GM12864 (cell line): ENCODE measurements at regions not wholly inside any gene's neighbourhood (a gene's known extent, or its start where the extent isn't known, plus 50 kb on each side); places are given as distances from the start of the nearest gene placed in this dataset.

Experiments used
- DNase-seq: peaks from one replicate; pipeline ENCODE4 v3.0.0-alpha.2; 2011; ENCODE audit warnings: low read depth
- H3K4me3 ChIP-seq: 2 replicates; pipeline ENCODE4 v1.5.1; 2011; ENCODE audit warnings: mild to moderate bottlenecking, low read depth, low read length, control low read depth
- TF ChIP-seq, protein P1 (sequence below): IDR thresholded peaks from 2 replicates; pipeline ENCODE4 v1.5.1; 2011; ENCODE audit warnings: low read depth, mild to moderate bottlenecking, moderate library complexity, low read length, control low read depth, inconsistent platforms; ENCODE audit errors: missing control alignments

DNA sequence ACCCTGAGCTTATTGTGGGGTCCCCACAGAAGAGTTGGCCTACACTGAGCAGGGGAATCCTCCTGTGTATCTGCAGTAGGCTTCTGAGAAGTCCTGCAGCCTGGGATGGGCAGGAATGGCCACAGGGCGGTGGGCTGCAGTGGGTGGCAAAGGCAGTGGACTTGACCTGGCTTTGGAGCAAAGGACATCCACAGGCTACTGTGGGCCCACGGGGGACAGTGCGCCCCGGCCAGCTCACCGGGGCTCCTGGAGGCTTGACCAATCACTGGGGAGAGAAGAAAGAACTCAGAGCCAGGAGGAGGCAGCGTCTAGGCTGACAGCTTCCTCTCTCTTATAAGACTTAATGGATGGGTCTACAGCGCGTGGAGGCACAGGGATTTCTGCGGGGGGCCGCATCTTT, 488.8 kb upstream of the MGMT start:
- H3K4me3 ChIP-seq, result no peak overlapping the region
- DNase-seq, result no peak
- TF ChIP-seq, protein P1, sequence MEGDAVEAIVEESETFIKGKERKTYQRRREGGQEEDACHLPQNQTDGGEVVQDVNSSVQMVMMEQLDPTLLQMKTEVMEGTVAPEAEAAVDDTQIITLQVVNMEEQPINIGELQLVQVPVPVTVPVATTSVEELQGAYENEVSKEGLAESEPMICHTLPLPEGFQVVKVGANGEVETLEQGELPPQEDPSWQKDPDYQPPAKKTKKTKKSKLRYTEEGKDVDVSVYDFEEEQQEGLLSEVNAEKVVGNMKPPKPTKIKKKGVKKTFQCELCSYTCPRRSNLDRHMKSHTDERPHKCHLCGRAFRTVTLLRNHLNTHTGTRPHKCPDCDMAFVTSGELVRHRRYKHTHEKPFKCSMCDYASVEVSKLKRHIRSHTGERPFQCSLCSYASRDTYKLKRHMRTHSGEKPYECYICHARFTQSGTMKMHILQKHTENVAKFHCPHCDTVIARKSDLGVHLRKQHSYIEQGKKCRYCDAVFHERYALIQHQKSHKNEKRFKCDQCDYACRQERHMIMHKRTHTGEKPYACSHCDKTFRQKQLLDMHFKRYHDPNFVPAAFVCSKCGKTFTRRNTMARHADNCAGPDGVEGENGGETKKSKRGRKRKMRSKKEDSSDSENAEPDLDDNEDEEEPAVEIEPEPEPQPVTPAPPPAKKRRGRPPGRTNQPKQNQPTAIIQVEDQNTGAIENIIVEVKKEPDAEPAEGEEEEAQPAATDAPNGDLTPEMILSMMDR, result no peak

DNA sequence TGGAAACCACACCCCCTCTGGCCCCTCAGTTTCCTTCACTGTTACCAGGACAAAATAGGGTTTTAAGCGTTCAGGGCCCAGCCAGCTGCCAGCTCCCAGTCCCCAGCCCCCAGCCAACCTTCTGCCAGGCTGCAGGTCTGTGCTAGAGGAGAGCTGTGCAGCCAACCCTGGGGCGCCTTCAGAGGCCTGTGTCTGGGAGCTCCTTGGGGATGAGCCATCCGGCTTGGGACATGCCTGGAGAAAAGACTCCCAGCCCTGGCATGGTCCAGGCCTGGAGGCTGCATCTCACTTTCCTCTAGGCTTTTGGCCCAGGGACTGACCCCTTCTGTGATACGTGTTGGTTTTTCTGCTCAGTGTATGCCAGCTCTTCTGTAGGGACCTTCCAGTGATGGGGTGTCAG, 487.6 kb upstream of the MGMT start:
- H3K4me3 ChIP-seq, result no peak overlapping the region
- DNase-seq, result no peak
- TF ChIP-seq, protein P1, result no peak

- TF ChIP-seq, protein P1, result no peak
- DNase-seq, result no peak
- H3K4me3 ChIP-seq, result no peak overlapping the region
These were observed 485.8 kb upstream of the MGMT start for GRCh38 chr10:128981251-128981650.

- TF ChIP-seq, protein P1, result no peak
- H3K4me3 ChIP-seq, result no peak overlapping the region
- DNase-seq, result no peak
These were observed 485.0 kb upstream of the MGMT start for GRCh38 chr10:128981881-128982615.

DNA sequence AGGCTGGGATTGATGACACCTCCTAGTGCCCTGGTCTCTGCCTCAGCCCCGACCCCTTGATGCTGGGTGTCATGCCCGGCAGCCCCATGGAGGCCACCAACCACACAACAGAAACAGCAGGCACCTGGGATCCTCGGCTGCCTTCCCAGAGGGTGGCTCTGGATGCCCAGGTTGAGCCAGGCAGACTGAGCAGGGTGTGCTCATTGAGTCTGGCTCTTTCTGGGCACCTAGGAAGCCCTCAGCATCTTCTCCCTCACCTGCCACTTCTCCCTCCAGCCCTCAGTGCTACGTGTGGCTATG, 484.5 kb upstream of the MGMT start:
- TF ChIP-seq, protein P1, result no peak
- DNase-seq, result no peak
- H3K4me3 ChIP-seq, result no peak overlapping the region

GRCh38 chr10:128985036-128985435, 482.0 kb upstream of the MGMT start:
- no peak for DNase-seq
- TF ChIP-seq, protein P1, result no peak
- H3K4me3 ChIP-seq, result no peak overlapping the region

GRCh38 chr10:128990986-128991385, 476.1 kb upstream of the MGMT start:
- TF ChIP-seq, protein P1, result no peak
- H3K4me3 ChIP-seq, result no peak overlapping the region
- DNase-seq, result no peak
